ENCODE measurements at regions not wholly inside any gene's neighbourhood (a gene's known extent, or its start where the extent isn't known, plus 50 kb on each side); places are given as distances from the start of the nearest gene placed in this dataset.

GRCh38 chr14:71642715-71643114 is 289.5 kb upstream of the RGS6 start:
- 90% methylated on average over 1 of the region's 1 CpG for WGBS
- Histone ChIP-seq H3K4me3 (ENCODE audit: low read length) (no peak overlapping the region), H3K27me3 (ENCODE audit: insufficient read depth, low read length) (no peaks in the 10 kb centered on the region), H3K9ac (ENCODE audit: low read depth, low read length) (no peak overlapping the region), H3K9me3 (ENCODE audit: insufficient read depth, low read depth, low read length) (peaks cover 10% of the 10 kb centered on the region; the same call in 1 of the 2 replicates), H3K4me1 (ENCODE audit: insufficient read depth, low read length) (peaks cover 18% of the 10 kb centered on the region), H3K36me3 (ENCODE audit: insufficient read depth, low read length) (no peaks in the 10 kb centered on the region; the same call in 1 of the 2 replicates), H3K27ac (ENCODE audit: low read depth, low read length) (no peak overlapping the region)

DNA sequence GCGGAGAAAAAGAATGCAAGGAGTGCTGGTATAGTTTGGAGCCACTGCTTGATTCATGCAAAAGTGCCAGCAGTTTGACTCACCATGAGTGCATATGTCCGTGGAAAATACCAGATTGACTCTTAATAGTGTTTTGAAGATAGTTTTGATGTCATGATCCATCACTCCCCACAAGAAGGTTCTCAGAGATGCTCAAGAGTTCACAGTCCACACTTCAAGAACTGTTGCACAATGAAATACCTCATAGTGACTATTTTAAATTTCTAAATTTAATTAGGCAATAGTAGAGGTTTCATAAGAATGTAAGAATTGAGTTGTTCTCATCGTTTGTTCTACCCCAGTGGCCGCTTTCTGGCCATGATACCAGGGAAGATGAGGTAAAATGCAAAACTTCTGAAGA is 286.6 kb upstream of the RGS6 start:
- Histone ChIP-seq H3K27ac (ENCODE audit: low read depth, low read length) (no peak overlapping the region), H3K27me3 (ENCODE audit: insufficient read depth, low read length) (no peaks in the 10 kb centered on the region), H3K36me3 (ENCODE audit: insufficient read depth, low read length) (peaks cover 3% of the 10 kb centered on the region; the same call in 1 of the 2 replicates), H3K9me3 (ENCODE audit: insufficient read depth, low read depth, low read length) (peaks cover 10% of the 10 kb centered on the region; the same call in 1 of the 2 replicates), H3K9ac (ENCODE audit: low read depth, low read length) (no peak overlapping the region), H3K4me1 (ENCODE audit: insufficient read depth, low read length) (peaks cover 40% of the 10 kb centered on the region), H3K4me3 (ENCODE audit: low read length) (no peak overlapping the region)
- 92% methylated on average over 4 of the region's 4 CpGs for WGBS

- WGBS = no CpG with 5 or more reads among the region's 1 CpG
- peaks cover 8% of the 10 kb centered on the region for H3K36me3 ChIP-seq (ENCODE audit: insufficient read depth, low read length)
- no peak overlapping the region for H3K9ac ChIP-seq (ENCODE audit: low read depth, low read length)
- peaks cover 40% of the 10 kb centered on the region for H3K4me1 ChIP-seq (ENCODE audit: insufficient read depth, low read length)
- no peaks in the 10 kb centered on the region for H3K27me3 ChIP-seq (ENCODE audit: insufficient read depth, low read length)
- H3K9me3 ChIP-seq (ENCODE audit: insufficient read depth, low read depth, low read length) = peaks cover 10% of the 10 kb centered on the region; the same call in 1 of the 2 replicates
- peak overlapping the region; percentile 51; the same call in 1 of the 2 replicates for H3K27ac ChIP-seq (ENCODE audit: low read depth, low read length)
- no peak overlapping the region for H3K4me3 ChIP-seq (ENCODE audit: low read length)
These were observed 285.7 kb upstream of the RGS6 start for GRCh38 chr14:71646518-71646917.

DNA sequence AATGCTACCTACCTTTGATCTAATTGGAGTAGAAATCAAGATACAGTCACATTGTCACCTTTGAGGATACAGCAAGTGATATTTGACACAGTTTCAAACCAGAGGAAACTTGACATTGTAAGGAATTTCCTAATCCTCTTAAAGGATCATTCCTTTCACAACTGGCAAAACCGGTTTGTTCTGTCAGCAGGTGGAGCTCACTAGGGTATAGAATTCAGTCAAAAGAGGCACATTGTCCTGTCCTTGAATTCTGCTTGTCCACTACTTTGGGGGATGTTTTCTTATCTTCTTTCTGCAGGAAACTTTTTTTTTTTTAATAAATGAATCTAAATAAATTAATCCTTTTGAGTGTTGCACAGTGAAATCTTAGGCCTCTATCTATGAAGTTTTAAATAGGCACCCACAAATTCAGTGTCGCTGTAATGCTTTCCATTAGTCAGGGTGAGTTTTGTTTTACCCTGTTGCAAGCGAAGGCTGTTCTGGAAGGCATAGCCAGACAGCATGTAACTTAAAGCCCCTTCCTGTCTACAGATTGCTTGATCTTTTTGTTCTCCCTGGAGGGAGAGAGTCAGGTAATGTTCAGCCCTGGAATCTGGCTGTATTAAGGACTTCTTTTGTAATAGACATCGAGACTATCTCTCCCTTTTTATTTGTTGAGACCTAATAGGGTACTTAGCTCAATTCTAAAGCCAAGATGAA is 285.0 kb upstream of the RGS6 start:
- H3K9ac ChIP-seq (ENCODE audit: low read depth, low read length) = peak overlapping the region; percentile 25
- H3K36me3 ChIP-seq (ENCODE audit: insufficient read depth, low read length) = peaks cover 15% of the 10 kb centered on the region
- H3K9me3 ChIP-seq (ENCODE audit: insufficient read depth, low read depth, low read length) = peaks cover 14% of the 10 kb centered on the region; the same call in 1 of the 2 replicates
- peak overlapping the region; percentile 77 for H3K27ac ChIP-seq (ENCODE audit: low read depth, low read length)
- H3K27me3 ChIP-seq (ENCODE audit: insufficient read depth, low read length) = no peaks in the 10 kb centered on the region
- peaks cover 40% of the 10 kb centered on the region for H3K4me1 ChIP-seq (ENCODE audit: insufficient read depth, low read length)
- peak overlapping the region; percentile 24; the same call in 1 of the 2 replicates for H3K4me3 ChIP-seq (ENCODE audit: low read length)
- 76% methylated on average over 4 of the region's 4 CpGs for WGBS

GRCh38 chr14:71648725-71649124 is 283.5 kb upstream of the RGS6 start:
- Histone ChIP-seq H3K4me1 (ENCODE audit: insufficient read depth, low read length) (peaks cover 40% of the 10 kb centered on the region), H3K9me3 (ENCODE audit: insufficient read depth, low read depth, low read length) (peaks cover 9% of the 10 kb centered on the region; the same call in 1 of the 2 replicates)

GRCh38 chr14:71650187-71650755 is 282.0 kb upstream of the RGS6 start:
- 95% methylated on average over 7 of the region's 7 CpGs for WGBS
- peaks cover 21% of the 10 kb centered on the region for H3K36me3 ChIP-seq (ENCODE audit: insufficient read depth, low read length)
- no peak overlapping the region for H3K4me3 ChIP-seq (ENCODE audit: low read length)
- H3K27ac ChIP-seq (ENCODE audit: low read depth, low read length) = no peak overlapping the region
- H3K27me3 ChIP-seq (ENCODE audit: insufficient read depth, low read length) = no peaks in the 10 kb centered on the region
- H3K4me1 ChIP-seq (ENCODE audit: insufficient read depth, low read length) = peaks cover 36% of the 10 kb centered on the region
- H3K9me3 ChIP-seq (ENCODE audit: insufficient read depth, low read depth, low read length) = peaks cover 9% of the 10 kb centered on the region; the same call in 1 of the 2 replicates
- H3K9ac ChIP-seq (ENCODE audit: low read depth, low read length) = no peak overlapping the region

More at GRCh38 chr14:71648725-71649124, 283.5 kb upstream of the RGS6 start:
- Histone ChIP-seq H3K27ac (ENCODE audit: low read depth, low read length) (0 out of 2 replicates have a peak overlapping the region, but pooled peaks have one; percentile 34), H3K4me3 (ENCODE audit: low read length) (no peak overlapping the region), H3K36me3 (ENCODE audit: insufficient read depth, low read length) (peaks cover 19% of the 10 kb centered on the region), H3K9ac (ENCODE audit: low read depth, low read length) (no peak overlapping the region), H3K27me3 (ENCODE audit: insufficient read depth, low read length) (no peaks in the 10 kb centered on the region)
- 92% methylated on average over 1 of the region's 2 CpGs for WGBS

DNA sequence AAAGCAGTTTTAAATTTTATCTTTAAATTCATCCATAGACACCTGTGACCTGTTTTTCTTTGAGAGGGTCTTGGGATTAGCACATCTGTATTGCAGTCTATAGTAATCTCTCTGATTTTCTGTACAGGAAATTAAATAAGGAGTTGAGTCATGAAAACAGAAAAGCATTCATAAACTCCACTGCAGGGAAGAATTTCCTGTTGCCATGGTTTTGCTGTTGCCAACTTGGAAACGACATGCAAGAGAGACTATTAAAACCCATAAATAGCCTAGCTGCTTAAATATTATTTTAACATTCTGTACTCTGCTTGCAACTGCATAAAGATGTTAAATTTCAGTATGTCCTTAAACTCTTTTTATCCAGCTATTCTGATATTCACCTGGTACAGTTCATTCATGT is 281.0 kb upstream of the RGS6 start:
- H3K27ac ChIP-seq (ENCODE audit: low read depth, low read length) = no peak overlapping the region
- H3K36me3 ChIP-seq (ENCODE audit: insufficient read depth, low read length) = peaks cover 21% of the 10 kb centered on the region
- H3K9me3 ChIP-seq (ENCODE audit: insufficient read depth, low read depth, low read length) = peaks cover 9% of the 10 kb centered on the region; the same call in 1 of the 2 replicates
- peaks cover 36% of the 10 kb centered on the region for H3K4me1 ChIP-seq (ENCODE audit: insufficient read depth, low read length)
- 93% methylated on average over 1 of the region's 1 CpG for WGBS
- no peaks in the 10 kb centered on the region for H3K27me3 ChIP-seq (ENCODE audit: insufficient read depth, low read length)
- H3K4me3 ChIP-seq (ENCODE audit: low read length) = no peak overlapping the region
- no peak overlapping the region for H3K9ac ChIP-seq (ENCODE audit: low read depth, low read length)

GRCh38 chr14:71652368-71652767 is 279.9 kb upstream of the RGS6 start:
- WGBS = no CpG with 5 or more reads among the region's 1 CpG
- Histone ChIP-seq H3K27ac (ENCODE audit: low read depth, low read length) (no peak overlapping the region), H3K4me1 (ENCODE audit: insufficient read depth, low read length) (peaks cover 26% of the 10 kb centered on the region)

GRCh38 chr14:71654810-71655209 is 277.4 kb upstream of the RGS6 start:
- no peak overlapping the region for H3K4me3 ChIP-seq (ENCODE audit: low read length)
- 97% methylated on average over 3 of the region's 3 CpGs for WGBS
- H3K9me3 ChIP-seq (ENCODE audit: insufficient read depth, low read depth, low read length) = peaks cover 9% of the 10 kb centered on the region; the same call in 1 of the 2 replicates
- H3K9ac ChIP-seq (ENCODE audit: low read depth, low read length) = no peak overlapping the region
- peaks cover 32% of the 10 kb centered on the region for H3K4me1 ChIP-seq (ENCODE audit: insufficient read depth, low read length)
- no peaks in the 10 kb centered on the region for H3K27me3 ChIP-seq (ENCODE audit: insufficient read depth, low read length)
- H3K27ac ChIP-seq (ENCODE audit: low read depth, low read length) = no peak overlapping the region
- H3K36me3 ChIP-seq (ENCODE audit: insufficient read depth, low read length) = peaks cover 21% of the 10 kb centered on the region

More at GRCh38 chr14:71652368-71652767, 279.9 kb upstream of the RGS6 start:
- H3K9ac ChIP-seq (ENCODE audit: low read depth, low read length) = no peak overlapping the region
- H3K36me3 ChIP-seq (ENCODE audit: insufficient read depth, low read length) = peaks cover 21% of the 10 kb centered on the region
- H3K9me3 ChIP-seq (ENCODE audit: insufficient read depth, low read depth, low read length) = peaks cover 9% of the 10 kb centered on the region; the same call in 1 of the 2 replicates
- H3K4me3 ChIP-seq (ENCODE audit: low read length) = no peak overlapping the region
- H3K27me3 ChIP-seq (ENCODE audit: insufficient read depth, low read length) = no peaks in the 10 kb centered on the region

DNA sequence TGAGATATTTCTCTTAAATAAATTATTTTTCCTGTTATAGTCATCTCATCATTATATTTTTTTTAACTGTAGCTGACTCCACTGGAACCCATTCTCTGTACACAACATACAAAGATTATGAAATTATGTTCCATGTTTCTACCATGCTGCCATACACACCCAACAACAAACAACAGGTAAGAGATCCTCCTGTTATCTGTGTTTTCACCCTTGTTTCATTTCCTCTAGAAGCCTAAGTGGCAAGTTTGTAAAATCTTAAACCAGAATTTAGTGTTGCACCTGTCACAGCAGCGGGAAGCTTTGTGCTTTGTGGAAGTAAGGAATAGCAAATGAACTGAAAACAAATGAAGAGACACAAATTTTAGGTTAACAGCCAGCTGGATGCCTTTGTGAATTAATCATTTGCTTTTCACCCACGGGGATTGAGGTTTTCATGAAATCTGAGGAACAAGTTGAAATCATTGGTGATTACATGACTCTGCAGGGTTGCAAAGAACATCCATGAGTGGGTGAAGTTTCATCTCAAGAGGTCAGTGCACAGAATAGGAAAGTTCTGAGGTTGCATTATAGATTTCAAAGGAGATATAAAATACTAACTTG is 273.9 kb upstream of the RGS6 start:
- Histone ChIP-seq H3K9me3 (ENCODE audit: insufficient read depth, low read depth, low read length) (no peaks in the 10 kb centered on the region), H3K9ac (ENCODE audit: low read depth, low read length) (no peak overlapping the region), H3K4me1 (ENCODE audit: insufficient read depth, low read length) (peaks cover 41% of the 10 kb centered on the region), H3K36me3 (ENCODE audit: insufficient read depth, low read length) (peaks cover 19% of the 10 kb centered on the region; the same call in 1 of the 2 replicates), H3K27me3 (ENCODE audit: insufficient read depth, low read length) (no peaks in the 10 kb centered on the region), H3K4me3 (ENCODE audit: low read length) (no peak overlapping the region), H3K27ac (ENCODE audit: low read depth, low read length) (peak overlapping the region; percentile 36; the same call in 1 of the 2 replicates)
- WGBS = 56% methylated on average over 2 of the region's 2 CpGs

DNA sequence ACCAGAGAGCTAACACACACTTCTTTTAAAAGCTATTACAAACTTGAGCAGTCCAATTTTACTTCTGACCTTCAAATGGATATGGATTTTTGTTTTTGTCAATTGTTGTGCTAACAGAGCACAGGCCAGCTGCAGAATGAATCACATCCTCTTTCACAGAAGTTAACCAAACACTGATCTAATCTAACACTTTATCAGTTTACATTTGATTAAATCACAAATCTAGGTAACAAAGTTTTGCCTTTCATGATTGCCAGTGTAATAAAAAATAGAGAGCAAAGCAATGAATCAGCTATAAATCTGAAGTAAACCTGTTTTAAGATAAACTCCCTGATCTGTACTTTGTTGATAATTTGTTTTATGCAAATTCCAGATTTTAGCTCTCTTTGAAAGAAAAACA is 273.1 kb upstream of the RGS6 start:
- Histone ChIP-seq H3K9me3 (ENCODE audit: insufficient read depth, low read depth, low read length) (no peaks in the 10 kb centered on the region), H3K9ac (ENCODE audit: low read depth, low read length) (no peak overlapping the region), H3K4me3 (ENCODE audit: low read length) (no peak overlapping the region), H3K4me1 (ENCODE audit: insufficient read depth, low read length) (peaks cover 41% of the 10 kb centered on the region), H3K27ac (ENCODE audit: low read depth, low read length) (peak overlapping the region; percentile 29; the same call in 1 of the 2 replicates), H3K27me3 (ENCODE audit: insufficient read depth, low read length) (no peaks in the 10 kb centered on the region), H3K36me3 (ENCODE audit: insufficient read depth, low read length) (peaks cover 19% of the 10 kb centered on the region; the same call in 1 of the 2 replicates)
